Endothelial cell of umbilical vein (primary cell): ENCODE measurements at regions not wholly inside any gene's neighbourhood (a gene's known extent, or its start where the extent isn't known, plus 50 kb on each side); places are given as distances from the start of the nearest gene placed in this dataset.

Experiments
- EZH2 ChIP-seq: IDR thresholded peaks from 2 replicates; pipeline ENCODE4 v1.6.1; 2012; ENCODE audit warnings: borderline replicate concordance, low read depth, mild to moderate bottlenecking, moderate library complexity, low read length, inconsistent platforms; ENCODE audit not compliant: severe bottlenecking
- GATA2 ChIP-seq: IDR thresholded peaks from 2 replicates; pipeline ENCODE4 v1.7.0; 2011; ENCODE audit warnings: low read depth, mild to moderate bottlenecking, moderate library complexity, mixed read lengths, low read length; ENCODE audit not compliant: insufficient read length, insufficient read depth
- JUN ChIP-seq: IDR thresholded peaks from 2 replicates; pipeline ENCODE4 v1.6.1; 2011; ENCODE audit warnings: borderline replicate concordance, low read depth; ENCODE audit not compliant: insufficient read length, insufficient read depth
- POLR2A ChIP-seq: IDR thresholded peaks from 2 replicates; pipeline ENCODE4 v1.6.1; 2012; ENCODE audit warnings: low read depth, mild to moderate bottlenecking, control low read depth, low read length
- POLR2AphosphoS5 ChIP-seq: IDR thresholded peaks from 2 replicates; pipeline ENCODE4 v1.6.1; 2012; ENCODE audit warnings: low read depth, mild to moderate bottlenecking, control low read depth, low read length, moderate library complexity; ENCODE audit not compliant: insufficient read depth
- TF ChIP-seq, protein P1 (sequence below), 2 donors: IDR thresholded peaks; 1 replicate in 1 of 2; 2 replicates in 1 of 2; pipeline ENCODE4 v1.5.1; 2011; ENCODE audit warnings: low read length in 2 of 2, mild to moderate bottlenecking in 2 of 2, moderate library complexity in 2 of 2, control low read depth in 1 of 2, inconsistent platforms in 1 of 2, low read depth in 1 of 2; ENCODE audit not compliant: insufficient read depth in 1 of 2; ENCODE audit errors: extremely low read depth in 1 of 2
- TF ChIP-seq, protein P2 (sequence below): IDR thresholded peaks from 2 replicates; pipeline ENCODE4 v1.6.1; 2011; ENCODE audit not compliant: insufficient read depth, insufficient read length

DNA sequence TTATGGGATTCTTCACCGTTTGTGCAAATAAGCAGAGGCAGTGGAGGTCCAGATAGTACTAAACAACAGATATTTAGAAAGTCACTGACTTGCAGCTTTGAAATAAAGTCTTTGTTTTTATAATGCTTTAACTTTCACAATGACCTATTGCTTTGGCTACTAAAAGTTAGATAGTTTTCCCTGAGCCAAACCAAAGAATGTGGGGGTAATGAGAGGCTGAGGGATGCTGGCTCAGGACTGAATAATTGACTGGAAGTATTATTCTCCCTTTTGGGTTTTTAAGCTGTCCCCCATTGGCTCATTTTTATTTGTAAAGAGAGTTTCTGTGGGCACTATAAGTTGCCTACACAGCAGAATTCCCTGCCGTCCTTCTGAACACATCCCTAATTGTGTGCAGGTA lies 99.2 kb upstream of the ACTBL2 start:
- TF ChIP-seq POLR2AphosphoS5 (no peak), JUN (no peak), POLR2A (no peak), EZH2 (no peak), GATA2 (no peak)
- TF ChIP-seq, protein P1, sequence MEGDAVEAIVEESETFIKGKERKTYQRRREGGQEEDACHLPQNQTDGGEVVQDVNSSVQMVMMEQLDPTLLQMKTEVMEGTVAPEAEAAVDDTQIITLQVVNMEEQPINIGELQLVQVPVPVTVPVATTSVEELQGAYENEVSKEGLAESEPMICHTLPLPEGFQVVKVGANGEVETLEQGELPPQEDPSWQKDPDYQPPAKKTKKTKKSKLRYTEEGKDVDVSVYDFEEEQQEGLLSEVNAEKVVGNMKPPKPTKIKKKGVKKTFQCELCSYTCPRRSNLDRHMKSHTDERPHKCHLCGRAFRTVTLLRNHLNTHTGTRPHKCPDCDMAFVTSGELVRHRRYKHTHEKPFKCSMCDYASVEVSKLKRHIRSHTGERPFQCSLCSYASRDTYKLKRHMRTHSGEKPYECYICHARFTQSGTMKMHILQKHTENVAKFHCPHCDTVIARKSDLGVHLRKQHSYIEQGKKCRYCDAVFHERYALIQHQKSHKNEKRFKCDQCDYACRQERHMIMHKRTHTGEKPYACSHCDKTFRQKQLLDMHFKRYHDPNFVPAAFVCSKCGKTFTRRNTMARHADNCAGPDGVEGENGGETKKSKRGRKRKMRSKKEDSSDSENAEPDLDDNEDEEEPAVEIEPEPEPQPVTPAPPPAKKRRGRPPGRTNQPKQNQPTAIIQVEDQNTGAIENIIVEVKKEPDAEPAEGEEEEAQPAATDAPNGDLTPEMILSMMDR (IDR thresholded peaks at IDR 0.05; ENCODE audit: extremely low read depth in 1 of 2, insufficient read depth in 1 of 2, low read depth in 1 of 2, low read length in 2 of 2): no peak
- TF ChIP-seq, protein P2, sequence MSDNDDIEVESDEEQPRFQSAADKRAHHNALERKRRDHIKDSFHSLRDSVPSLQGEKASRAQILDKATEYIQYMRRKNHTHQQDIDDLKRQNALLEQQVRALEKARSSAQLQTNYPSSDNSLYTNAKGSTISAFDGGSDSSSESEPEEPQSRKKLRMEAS: no peak
